T-helper 1 cell (primary cell): ENCODE measurements at regions not wholly inside any gene's neighbourhood (a gene's known extent, or its start where the extent isn't known, plus 50 kb on each side); places are given as distances from the start of the nearest gene placed in this dataset.

ENCODE experiments used
- DNase-seq, 5 donors: peaks; one replicate each; pipeline ENCODE4 v3.0.0-alpha.2; 2012 to 2020

DNA sequence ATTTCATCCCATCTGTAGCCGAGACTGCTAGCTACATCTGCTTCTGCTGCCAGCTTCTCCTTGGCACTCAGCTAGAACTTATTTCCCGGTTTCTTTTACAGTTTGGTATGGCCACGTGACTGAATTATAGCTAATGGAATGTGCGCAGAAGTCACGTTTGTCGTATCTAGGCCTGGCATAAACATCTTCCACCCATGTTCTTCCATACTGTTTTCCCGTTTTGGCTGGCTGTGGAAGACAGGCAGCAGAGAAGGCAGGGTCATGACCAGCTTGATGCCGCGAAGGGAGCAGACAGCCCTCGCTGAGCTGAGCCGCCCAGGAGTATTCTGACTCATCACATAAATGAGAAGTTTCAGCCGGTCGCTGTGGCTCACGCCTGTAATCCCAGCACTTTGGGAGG is 186.7 kb downstream of the RFC3 start:
- no peak for DNase-seq

DNA sequence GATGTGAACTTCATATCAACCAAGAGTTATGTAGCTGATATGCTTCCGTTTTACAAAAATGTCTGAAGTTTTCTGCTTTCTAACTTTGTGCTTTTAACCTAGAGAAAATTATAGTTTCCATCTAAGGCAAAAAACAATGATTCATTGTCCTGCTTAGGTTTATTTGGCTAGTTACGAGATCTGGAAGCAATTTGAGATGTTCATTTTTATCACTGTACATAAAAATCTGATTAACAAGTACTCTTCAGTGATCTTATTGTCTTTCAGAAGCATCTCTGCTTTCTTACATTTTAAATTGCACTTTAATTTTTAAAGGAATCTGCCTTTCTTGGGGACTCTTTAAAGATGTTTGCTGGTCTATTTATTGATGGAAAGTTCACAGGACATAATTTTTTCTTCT is 188.1 kb downstream of the RFC3 start:
- no peak for DNase-seq

DNA sequence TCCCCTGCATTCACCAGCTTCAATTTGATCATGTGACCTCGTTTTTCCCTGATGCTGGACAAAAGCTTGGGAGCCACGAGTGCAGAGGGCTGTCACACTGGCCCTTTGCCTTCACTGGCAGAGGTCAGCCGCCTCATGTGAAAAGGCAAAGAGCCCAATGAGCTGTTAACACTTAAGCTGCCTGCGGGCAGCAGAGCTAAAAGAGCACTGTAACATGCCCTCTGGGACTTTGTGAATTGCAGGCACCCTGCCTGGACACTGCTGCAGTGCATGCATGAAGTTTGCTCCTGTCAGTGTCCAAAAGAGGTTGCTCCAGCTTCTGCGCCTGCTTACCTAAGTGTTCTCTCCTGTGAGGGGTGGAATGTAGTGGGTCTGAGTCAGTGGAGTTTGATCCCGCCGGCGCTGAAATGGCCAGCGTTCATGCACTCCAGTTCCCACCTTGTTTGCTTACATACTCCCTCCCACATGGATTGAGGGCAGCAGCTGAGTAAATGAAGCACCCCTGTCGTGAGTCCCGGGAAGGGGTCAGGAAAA is 193.7 kb downstream of the RFC3 start:
- no peak for DNase-seq

DNA sequence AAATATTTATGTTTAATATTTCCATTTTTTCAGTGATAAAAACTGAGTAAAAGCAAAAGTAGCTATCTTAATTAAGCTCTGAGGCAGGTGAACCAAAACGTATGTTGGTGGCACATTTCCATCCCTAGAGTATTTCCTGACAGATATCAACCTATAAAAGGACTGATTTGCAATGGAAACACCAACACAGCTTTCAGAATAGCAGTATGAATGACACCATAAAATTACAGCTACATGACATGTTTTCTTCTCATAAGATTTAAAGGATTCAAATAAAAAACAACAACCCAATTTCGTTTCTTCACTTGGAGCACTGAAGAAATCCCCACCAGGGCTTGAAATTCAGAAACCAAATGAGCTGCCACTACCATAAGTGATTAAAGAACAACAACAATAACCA is 194.4 kb downstream of the RFC3 start:
- DNase-seq = no peak

DNA sequence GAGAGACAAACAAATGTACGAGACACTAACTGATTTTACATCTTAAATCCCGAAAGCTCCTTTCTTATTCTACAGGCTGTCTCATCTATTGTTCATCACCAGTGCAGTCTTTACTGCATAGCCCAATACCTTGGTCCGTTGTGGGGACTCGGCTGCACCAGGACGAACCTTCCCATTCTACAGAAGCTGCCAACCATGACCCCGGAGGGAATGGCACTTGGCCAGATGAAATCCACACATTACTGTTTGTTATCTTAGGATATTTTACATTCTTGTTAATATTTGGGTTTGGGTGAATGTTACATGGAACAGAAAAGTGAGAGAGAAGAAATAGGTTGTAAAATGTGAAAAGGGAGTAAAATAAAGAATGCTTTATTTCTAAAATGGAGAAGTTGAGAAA is 195.1 kb downstream of the RFC3 start:
- no peak for DNase-seq

DNA sequence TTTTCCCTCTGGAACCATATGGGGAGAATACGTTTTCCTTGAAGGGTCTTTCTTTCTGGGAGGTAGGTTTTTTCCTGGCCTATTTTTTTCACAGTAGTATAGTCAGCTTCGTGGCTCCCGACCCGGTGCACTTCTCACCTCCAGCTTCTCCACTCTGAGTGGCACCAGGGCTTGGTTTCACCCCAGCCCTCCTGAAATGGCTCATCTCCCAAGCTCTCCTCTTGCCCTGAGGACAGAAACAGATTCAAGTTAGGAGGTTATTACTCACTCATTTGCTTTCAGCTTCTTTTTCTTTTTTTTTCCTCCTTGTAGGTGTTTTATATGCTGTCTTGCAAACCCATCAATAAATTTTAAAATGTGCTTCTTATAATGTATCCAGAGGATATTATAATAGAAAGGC is 199.3 kb downstream of the RFC3 start:
- no peak for DNase-seq

DNA sequence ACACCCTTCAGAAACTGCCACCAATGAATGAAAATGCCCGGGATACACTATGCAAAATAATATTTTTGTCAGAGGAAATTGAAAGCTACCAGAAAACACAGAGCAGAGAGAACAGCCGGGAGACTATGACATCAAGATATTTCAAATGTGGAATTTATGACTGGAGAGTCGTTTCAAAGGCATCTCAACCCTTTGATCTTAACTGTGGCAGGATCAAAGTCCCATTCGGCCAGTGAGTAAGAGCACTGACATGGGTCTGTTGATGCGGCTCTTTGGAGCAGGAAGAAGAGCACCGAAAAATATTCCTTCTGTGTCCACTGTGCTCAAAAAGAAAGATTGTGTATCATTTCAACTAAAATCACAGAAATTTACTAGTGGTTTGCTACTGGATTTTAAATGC is 201.9 kb downstream of the RFC3 start:
- no peak for DNase-seq

DNA sequence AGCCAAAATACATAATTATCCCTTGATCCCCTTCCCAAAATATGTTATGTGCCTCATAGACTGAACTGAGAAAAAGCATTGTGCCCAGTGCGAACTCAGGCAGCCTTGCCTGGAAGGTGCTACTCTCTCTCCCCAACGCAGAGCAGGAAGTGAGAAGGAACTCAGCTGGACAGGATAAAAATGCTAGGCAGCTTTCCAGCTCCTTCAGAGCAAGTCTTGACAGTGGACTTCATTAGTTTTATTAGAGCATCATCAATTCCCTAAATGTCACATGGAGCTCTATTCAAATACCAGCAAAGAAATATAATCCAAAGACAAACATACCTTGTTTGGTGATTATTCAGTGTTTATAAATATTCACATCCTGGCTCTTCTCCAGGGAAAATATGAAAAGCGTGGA is 202.4 kb downstream of the RFC3 start:
- no peak for DNase-seq

DNA sequence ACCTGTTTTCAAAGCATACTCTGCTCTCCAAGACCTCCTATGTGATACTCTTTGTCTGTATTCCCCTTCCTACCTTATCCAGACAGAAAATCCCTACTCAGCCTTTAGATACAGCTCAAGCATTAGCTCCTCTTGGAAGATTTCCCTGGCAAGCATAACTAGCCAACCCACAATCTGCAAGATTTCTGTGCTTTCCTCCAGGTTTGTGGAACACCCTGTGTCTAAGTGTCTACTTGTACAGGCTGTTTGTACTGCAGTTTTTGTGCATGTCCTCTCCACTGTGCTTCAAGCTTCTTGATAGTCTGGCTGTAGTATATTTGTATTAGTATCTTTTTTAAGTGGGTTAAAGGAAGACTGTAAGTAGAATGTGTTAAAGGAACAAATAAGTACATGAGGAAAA is 203.7 kb downstream of the RFC3 start:
- DNase-seq = no peak

DNA sequence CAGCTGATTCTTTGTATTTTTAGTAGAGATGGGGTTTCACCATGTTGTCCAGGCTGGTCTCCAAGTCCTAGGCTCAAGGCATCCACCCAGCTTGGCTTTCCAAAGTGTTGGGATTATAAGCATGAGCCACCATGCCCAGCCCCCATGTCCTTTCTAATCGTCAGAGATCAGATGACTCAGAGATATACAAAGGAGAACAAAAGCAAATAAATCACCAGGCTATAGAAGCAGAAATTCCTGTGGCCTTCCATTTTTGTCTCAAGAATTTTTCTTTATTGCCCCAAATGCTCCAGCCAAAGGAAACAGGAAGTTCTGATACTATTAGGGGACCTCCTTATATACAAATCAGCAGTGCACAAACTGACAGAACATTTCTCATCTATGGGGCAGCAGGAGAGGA is 207.8 kb downstream of the RFC3 start:
- no peak for DNase-seq

DNA sequence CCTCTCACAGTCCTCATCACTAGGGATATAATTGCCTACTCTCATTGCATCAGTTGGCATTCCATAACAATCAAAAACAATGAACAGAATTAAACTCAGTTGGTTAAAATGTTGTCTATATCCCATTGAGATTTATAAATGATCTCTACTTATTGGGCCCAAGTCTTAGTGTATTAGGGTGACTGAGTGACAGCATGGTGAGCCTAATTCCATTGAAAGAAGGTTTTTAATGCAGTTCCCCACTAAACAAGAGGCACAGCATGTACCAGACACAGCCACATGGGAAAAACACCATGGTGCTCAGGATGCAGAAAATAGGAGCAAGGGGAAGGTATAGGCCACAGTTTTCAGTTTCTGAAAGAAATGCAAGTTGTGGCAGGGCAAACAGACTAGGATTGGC is 208.4 kb downstream of the RFC3 start:
- no peak for DNase-seq

DNA sequence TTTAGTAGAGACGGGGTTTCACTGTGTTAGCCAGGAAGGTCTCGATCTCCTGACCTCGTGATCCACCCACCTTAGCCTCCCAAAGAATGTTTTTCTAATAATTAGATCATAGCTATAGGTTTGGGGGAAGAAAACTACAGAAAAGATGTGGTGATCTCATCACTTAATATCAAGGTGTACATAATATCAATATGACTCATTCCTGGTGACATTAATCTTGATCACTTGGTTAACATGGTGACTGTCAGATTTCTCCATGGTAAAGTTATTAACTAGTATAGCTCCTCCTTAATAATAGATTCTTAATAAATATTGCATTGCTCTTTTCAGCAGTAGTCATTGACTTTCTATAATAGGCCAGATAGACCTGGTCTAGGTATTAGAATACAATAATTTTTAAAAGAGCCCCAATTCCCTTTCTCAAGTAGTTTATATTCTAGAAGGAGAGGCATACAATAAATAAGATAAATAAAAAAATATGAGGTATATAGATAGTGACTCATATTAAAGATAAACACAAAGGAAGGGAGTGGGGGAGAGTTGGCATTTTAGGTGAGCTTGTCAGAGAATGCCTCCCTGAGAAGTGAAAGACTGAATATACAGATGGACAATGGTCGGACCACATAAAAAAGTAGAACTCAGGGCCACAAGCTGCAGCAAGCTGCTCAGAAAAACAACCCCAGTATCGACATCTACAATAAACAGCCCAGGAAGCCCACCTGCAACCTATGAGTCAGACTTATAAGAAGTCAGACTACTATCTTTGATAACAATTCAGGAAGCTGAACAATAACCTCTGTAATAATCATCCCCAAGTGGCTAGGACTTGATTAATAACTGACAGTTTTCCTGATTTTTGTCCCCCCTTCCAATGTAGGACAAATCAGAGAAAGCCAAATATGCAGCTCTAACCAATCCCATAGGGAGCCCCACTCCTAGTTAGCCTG is 210.8 kb downstream of the RFC3 start:
- no peak for DNase-seq

DNA sequence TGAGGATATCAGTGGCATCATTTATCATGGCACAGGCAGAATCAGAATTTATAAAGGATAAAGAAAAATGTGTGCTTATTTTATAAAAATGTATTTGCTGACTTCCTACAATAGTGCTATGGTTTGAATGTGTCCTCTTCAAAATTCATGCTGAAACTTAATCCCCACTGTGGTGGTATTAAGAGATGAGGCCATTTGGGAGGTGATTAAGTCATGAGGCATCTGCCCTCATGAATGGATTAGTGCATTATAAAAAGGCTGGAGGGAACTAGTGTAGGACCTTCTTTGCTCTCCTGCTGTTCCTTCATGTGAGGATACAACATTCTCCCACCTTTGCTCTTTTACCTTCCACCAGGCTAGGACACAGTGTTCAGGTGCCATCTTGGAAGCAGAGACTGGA is 212.8 kb downstream of the RFC3 start:
- no peak for DNase-seq

DNA sequence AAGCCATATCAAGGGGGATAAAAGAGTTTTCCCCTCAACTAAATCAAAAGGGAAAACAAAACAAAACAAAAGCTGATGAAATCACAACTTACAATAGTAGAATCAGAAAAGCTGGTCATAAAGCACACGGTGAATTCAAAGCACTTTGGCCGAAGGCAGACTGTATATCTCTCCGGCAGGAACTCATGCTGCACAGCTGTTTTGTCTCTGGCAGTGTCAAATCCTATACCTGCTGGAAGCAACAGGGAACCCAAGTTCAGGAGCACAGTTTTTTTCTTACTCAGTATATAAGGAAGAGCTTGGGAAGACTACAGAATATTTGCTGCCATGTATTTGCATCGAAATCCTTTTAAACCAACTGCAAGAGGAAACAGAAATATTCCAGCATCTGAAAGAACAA is 213.7 kb downstream of the RFC3 start:
- DNase-seq = no peak

DNA sequence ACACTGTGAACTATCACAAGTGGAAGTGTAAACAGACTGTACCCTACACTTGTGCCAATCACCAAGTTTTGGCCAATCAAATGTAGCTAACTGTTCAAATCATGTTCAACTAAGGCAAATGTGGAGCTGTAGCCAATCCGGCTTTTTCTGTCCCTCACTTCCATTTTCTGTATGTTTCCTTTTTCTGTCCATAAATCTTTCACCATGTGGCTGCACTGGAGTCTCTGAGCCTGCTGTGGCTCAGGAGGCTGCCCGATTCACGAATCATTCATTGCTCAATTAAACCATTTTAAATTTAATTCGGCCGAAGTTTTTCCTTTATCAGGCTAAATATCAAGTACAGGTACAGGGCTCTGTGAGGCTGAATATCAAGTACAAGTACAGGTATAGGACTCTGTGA is 216.5 kb downstream of the RFC3 start:
- DNase-seq = no peak

DNA sequence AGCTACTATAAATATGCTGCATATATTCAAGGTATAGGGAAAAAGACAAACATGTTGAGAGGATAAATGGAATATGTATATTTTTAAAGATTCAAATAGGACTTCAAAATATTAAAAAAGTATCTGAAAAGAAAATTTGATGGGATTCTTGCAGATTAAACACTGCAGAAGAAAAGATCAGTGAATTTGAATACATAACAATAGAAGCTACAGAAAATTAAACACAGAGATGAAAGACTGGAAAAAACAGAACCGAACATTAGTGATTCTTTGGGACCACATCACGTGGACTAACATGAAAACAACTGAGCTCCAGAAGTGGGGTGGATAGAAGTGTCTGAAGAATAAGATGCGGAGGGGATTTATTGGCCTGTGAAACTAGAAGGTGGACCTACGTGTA is 217.2 kb downstream of the RFC3 start:
- DNase-seq = no peak

DNA sequence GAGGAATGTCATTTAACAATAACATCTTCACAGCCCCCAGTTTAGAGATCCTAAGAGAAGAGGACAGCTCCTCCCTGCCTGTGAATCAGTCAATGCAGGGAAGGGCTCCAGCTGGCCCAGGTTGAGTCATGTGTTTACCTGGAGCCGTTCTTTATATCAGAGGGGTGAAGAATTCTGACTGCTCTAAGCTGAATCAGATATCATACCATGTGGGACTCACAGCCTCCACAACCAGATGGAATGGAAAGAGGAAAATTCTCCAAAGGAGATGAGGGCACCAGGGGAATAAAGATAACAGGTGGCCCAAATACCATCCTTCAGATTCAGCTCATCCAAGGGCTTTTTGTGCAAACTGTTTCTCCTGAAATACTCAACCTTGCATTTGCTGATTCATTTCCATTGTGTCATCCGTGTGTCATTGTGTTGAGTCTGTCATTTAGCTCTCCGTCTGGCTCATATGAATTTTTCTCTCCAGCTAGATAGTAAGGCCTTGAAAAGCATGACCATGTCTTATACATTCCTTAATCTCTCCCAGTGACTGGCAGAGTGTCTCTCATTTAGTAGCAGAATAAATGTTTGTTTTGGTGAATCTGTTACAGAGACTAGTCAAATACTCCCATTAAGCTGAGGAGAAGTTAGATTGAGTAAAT is 217.9 kb downstream of the RFC3 start:
- DNase-seq = no peak

DNA sequence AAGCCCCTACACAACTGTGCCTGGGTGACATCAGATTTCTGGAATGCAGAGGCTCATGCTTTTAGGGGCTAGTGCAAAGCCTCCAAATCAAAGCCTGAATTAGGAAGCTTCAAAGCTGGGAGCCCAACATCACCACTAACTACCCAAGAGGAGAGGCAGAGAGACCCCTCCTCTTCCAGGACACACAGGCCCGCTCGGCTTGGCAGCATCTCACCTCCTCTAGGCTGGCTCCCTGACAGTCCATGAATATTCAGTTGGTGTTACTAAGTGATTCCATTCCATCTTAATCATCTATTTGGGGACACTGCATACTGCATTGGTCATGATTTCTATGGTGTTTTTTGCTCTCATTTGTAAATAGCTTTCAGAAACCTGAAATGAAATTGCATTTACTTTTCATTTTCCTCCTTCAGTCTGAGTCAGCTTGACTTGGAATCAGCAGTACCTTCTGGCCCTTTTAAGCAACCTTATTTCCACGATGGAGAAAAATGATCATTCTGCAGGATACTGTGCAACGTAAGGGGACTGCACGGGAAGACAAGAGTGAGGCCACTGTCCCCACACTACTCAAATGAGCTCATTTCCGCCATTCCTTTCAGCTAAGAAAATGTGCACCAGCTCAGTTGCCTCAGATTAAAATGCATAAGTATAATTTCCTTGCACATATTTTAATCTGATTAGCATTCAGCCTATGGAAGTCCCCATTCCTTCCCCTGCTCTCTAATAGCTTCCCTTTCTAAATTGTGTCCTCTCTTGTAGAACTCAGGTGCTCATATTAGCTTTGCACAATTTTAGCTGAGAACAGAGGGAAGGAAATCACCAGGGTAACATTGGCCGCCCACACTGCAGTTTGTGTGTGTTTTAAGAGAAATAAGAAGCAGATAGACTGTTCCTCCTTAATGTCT is 219.9 kb downstream of the RFC3 start:
- no peak for DNase-seq

DNA sequence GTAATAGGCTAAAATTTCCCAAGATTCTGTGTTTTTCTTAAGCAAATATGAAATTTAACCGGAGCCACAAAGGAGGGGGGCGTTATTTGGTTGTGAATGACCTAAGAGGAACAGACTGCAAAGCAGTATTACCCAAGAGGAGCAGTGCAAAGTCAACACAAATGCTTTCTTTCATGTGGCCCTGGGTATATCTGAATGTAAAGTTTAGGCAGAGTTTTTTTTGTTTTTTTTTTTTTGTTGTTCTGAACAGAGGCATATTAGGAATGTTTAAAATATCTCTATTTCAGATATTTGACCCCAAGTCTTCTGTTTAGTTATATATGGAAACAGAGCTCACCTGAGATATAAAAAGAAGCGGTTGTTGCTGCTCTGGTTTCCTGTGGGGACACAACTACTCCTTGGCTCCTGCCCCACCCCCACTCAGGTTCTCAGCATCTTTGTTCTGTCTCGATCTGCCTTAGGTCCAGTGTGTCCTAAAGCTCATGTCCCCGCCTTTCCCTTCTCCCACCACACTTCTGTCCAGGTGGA is 220.7 kb downstream of the RFC3 start:
- DNase-seq = no peak

DNA sequence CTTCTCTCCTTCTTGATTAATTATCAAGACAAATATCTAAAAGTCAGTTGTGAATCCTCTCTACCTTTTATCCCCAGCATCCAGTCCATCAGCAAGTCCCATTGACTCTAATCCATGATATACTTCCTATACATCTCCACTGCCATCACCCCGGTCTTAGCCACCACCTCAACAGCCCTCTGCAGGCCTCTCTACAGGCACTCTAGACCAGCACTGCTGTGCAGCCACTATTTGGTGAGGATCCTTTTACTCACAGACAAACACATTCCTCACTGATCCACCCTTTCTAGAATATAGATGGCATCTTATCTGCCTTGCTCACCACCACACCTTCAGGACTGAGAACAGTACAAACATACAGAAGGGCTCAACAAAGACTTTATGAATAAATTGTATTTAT is 221.7 kb downstream of the RFC3 start:
- DNase-seq = no peak

DNA sequence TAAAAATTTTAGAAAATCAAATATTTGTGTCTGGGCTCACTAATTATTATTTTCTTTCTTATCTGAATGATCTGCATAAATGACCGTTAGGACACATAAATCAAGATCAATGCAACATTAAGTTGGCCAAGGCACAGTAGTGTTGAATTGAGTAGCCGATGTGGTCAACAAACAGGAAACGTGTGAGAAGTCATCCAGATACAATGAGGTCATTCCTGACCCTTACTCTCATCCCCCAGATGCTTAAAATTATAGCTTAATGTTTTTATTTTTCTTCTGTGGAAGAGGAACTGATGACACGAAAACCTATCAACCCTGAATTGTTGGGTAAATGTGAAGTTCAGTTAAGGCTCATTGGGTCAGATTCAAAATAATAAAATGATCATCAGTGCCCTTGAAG is 222.9 kb downstream of the RFC3 start:
- DNase-seq = no peak

DNA sequence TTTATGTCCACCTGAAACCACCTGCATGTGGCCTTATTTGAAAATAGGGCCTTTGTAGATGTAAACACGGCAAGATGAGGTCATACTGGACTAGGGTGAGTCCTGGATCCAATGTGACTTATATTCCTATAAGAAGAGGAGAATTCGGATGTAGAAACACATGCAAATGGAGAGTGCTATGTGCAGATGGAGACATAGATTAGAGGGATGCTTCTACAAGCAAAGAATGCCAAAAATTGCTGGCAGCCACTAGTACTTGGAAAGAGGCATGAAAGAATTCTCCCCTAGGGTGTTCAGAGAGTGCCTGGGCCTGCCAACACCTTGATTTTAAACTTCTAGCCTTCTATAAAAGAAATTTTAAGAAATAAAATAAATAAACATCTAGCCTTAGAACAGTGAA is 226.1 kb downstream of the RFC3 start:
- DNase-seq = no peak

DNA sequence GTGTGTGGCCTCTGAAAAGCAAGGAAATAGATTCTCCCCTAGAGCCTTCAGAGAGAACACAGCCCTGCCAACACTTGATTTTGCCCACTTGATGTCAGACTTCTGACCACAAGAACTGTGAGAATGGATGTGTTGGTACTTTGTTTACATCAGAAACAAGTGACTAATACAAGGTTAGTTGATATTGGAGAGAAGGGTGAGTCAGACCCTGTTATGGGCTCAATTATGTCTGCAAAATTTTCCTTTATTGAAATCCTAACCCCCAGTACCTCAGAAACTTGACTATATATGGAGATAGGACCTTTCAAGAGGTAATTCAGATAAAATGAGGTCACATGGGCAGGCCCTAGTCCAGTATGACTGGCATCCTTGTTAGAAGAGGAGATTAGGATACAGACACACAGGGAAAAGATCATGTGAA is 226.7 kb downstream of the RFC3 start:
- DNase-seq = no peak
